Endothelial cell of umbilical vein (primary cell): ENCODE measurements at regions not wholly inside any gene's neighbourhood (a gene's known extent, or its start where the extent isn't known, plus 50 kb on each side); places are given as distances from the start of the nearest gene placed in this dataset.

Source experiments
- BruUV-seq: library from RNA; stranded (reverse); fragments of 400-500 nt; replicated peaks from 2 replicates; lab custom pipeline; 2021; lab: Mats Ljungman, UMichigan
- CTCF ChIA-PET: fragments of 300-600, 350-600 bp; sonication (Branson Sonifier 250); formaldehyde crosslinking; loops from one replicate; lab custom pipeline; 2021; ENCODE audit warnings: antibody characterized with exemption, inconsistent platforms; lab: Charles Lee
- POLR2A ChIA-PET: fragments of 300-600, 350-600 bp; sonication (Branson Sonifier 250); formaldehyde crosslinking; loops from one replicate; lab custom pipeline; 2021; ENCODE audit warnings: antibody characterized with exemption, inconsistent platforms; lab: Charles Lee
- DNase-seq: peaks from one replicate; pipeline ENCODE4 v3.0.0-alpha.2; 2011; ENCODE audit warnings: low read depth, low spot score
- FAIRE-seq: peaks from 2 replicates; lab custom pipeline; 2011; peaks lifted over from hg19 to GRCh38; lab: Jason Lieb, UNC
- H2AFZ ChIP-seq: 2 replicates; pipeline ENCODE4 v1.6.0; 2012; ENCODE audit warnings: low read depth, low read length, control low read depth, inconsistent platforms
- H3K27ac ChIP-seq: 2 replicates; pipeline ENCODE4 v1.5.1; 2011; ENCODE audit warnings: low read depth, mild to moderate bottlenecking, control low read depth, low read length, moderate library complexity; ENCODE audit not compliant: insufficient read depth
- H3K27me3 ChIP-seq, 2 experiments: 2 replicates each; pipeline versions ENCODE4 v1.6.0 to v1.6.1; 2011; ENCODE audit warnings: low read length in 2 of 2, mixed read lengths in 1 of 2; ENCODE audit not compliant: control insufficient read depth in 2 of 2, insufficient read depth in 2 of 2
- H3K36me3 ChIP-seq, 2 experiments: 2 replicates in 1 of 2; 3 replicates in 1 of 2; pipeline ENCODE4 v1.5.1; 2011; ENCODE audit warnings: low read length in 2 of 2, mild to moderate bottlenecking in 1 of 2, moderate library complexity in 1 of 2; ENCODE audit not compliant: control insufficient read depth in 2 of 2, insufficient read depth in 2 of 2; ENCODE audit errors: extremely low read depth in 1 of 2
- H3K4me1 ChIP-seq: 3 replicates; pipeline ENCODE4 v1.5.1; 2011; ENCODE audit warnings: mild to moderate bottlenecking, low read length; ENCODE audit not compliant: control insufficient read depth, insufficient read depth; ENCODE audit errors: extremely low read depth
- H3K4me2 ChIP-seq: 2 replicates; pipeline ENCODE4 v1.6.1; 2011; ENCODE audit warnings: low read length, control low read depth, mixed read lengths; ENCODE audit not compliant: insufficient read depth
- H3K4me3 ChIP-seq, 3 experiments: fragments of 200-600 bp in 1 of 3; sonication (generic), shearing (Covaris generic) in 1 of 3; replicated peaks in 1 of 3; 2 replicates each; pipeline ENCODE4 v1.5.1; 2011 to 2016; ENCODE audit warnings: control low read depth in 3 of 3, low read length in 3 of 3, mild to moderate bottlenecking in 2 of 3, inconsistent platforms in 1 of 3, low read depth in 1 of 3, moderate library complexity in 1 of 3; ENCODE audit not compliant: insufficient read depth in 1 of 3
- H3K79me2 ChIP-seq: 2 replicates; pipeline ENCODE4 v1.6.0; 2012; ENCODE audit warnings: low read length, inconsistent platforms; ENCODE audit not compliant: control insufficient read depth, insufficient read depth
- H3K9ac ChIP-seq: replicated peaks from 2 replicates; pipeline ENCODE3; 2011; ENCODE audit warnings: low read length, control low read depth; ENCODE audit not compliant: insufficient read depth; ENCODE audit errors: extremely low read depth
- H3K9me1 ChIP-seq: replicated peaks from 3 replicates; pipeline ENCODE4 v1.6.0; 2011; ENCODE audit warnings: mild to moderate bottlenecking, low read length; ENCODE audit not compliant: control insufficient read depth, insufficient read depth; ENCODE audit errors: extremely low read depth
- H3K9me3 ChIP-seq: replicated peaks from 2 replicates; pipeline ENCODE4 v1.5.1; 2012; ENCODE audit warnings: low read length, inconsistent platforms; ENCODE audit not compliant: control insufficient read depth, insufficient read depth
- H4K20me1 ChIP-seq: replicated peaks from 2 replicates; pipeline ENCODE3; 2011; ENCODE audit warnings: mild to moderate bottlenecking, low read length; ENCODE audit not compliant: control insufficient read depth, insufficient read depth; ENCODE audit errors: extremely low read depth
- CTCF ChIP-seq, 2 donors: IDR thresholded peaks; 1 replicate in 1 of 2; 2 replicates in 1 of 2; pipeline ENCODE4 v1.5.1; 2011; ENCODE audit warnings: low read length in 2 of 2, mild to moderate bottlenecking in 2 of 2, moderate library complexity in 2 of 2, control low read depth in 1 of 2, inconsistent platforms in 1 of 2, low read depth in 1 of 2; ENCODE audit not compliant: insufficient read depth in 1 of 2; ENCODE audit errors: extremely low read depth in 1 of 2
- EZH2 ChIP-seq: IDR thresholded peaks from 2 replicates; pipeline ENCODE4 v1.6.1; 2012; ENCODE audit warnings: borderline replicate concordance, low read depth, mild to moderate bottlenecking, moderate library complexity, low read length, inconsistent platforms; ENCODE audit not compliant: severe bottlenecking
- FOS ChIP-seq: IDR thresholded peaks from 2 replicates; pipeline ENCODE4 v1.6.1; 2011; ENCODE audit warnings: mild to moderate bottlenecking, low read length, moderate library complexity, borderline replicate concordance; ENCODE audit not compliant: insufficient read depth
- GATA2 ChIP-seq: IDR thresholded peaks from 2 replicates; pipeline ENCODE4 v1.7.0; 2011; ENCODE audit warnings: low read depth, mild to moderate bottlenecking, moderate library complexity, mixed read lengths, low read length; ENCODE audit not compliant: insufficient read length, insufficient read depth
- JUN ChIP-seq: IDR thresholded peaks from 2 replicates; pipeline ENCODE4 v1.6.1; 2011; ENCODE audit warnings: borderline replicate concordance, low read depth; ENCODE audit not compliant: insufficient read length, insufficient read depth
- MAX ChIP-seq: IDR thresholded peaks from 2 replicates; pipeline ENCODE4 v1.6.1; 2011; ENCODE audit not compliant: insufficient read depth, insufficient read length
- MYC ChIP-seq: IDR thresholded peaks from one replicate; pipeline ENCODE4 v1.6.1; 2011; ENCODE audit warnings: mild to moderate bottlenecking, low read depth, low read length
- POLR2A ChIP-seq: IDR thresholded peaks from 2 replicates; pipeline ENCODE4 v1.6.1; 2012; ENCODE audit warnings: low read depth, mild to moderate bottlenecking, control low read depth, low read length
- POLR2AphosphoS5 ChIP-seq: IDR thresholded peaks from 2 replicates; pipeline ENCODE4 v1.6.1; 2012; ENCODE audit warnings: low read depth, mild to moderate bottlenecking, control low read depth, low read length, moderate library complexity; ENCODE audit not compliant: insufficient read depth
- dilution Hi-C: fragments of 300-500 bp; cut with MboI; formaldehyde crosslinking; loops from one replicate; pipeline ENCODE4 v1.15.0; 2019; ENCODE audit warnings: low sequenced_read_pairs; ENCODE audit not compliant: extremely low pct_ligation_motif_present
- intact Hi-C: fragments of 100-400 bp; cut with micrococcal nuclease; formaldehyde crosslinking; loops from one replicate; pipeline ENCODE4 v1.10.0; 2022

GRCh38 chr5:82521431-82522051 lies 243.4 kb upstream of the RPS23 start:
- FAIRE-seq (no peak), DNase-seq (no peak)
- ChIA-PET CTCF (no interaction called here), POLR2A (no interaction called here)
- no peak overlapping the region for H3K4me2 ChIP-seq
- no peaks in the 10 kb centered on the region for H3K9me3 ChIP-seq
- H2AFZ ChIP-seq = no peak overlapping the region
- BruUV-seq = no TSS peak
- H3K27ac ChIP-seq = no peak overlapping the region
- TF ChIP-seq POLR2A = no peak
- no peak for TF ChIP-seq CTCF (IDR thresholded peaks at IDR 0.05; ENCODE audit: extremely low read depth in 1 of 2, insufficient read depth in 1 of 2, low read depth in 1 of 2, low read length in 2 of 2)
- no peak for TF ChIP-seq MYC
- TF ChIP-seq JUN = no peak
- TF ChIP-seq EZH2 = no peak
- TF ChIP-seq MAX = no peak
- no peak for TF ChIP-seq GATA2
- no peak for TF ChIP-seq FOS
- no peak for TF ChIP-seq POLR2AphosphoS5
- H3K9ac ChIP-seq = no peak overlapping the region
- no peaks in the 10 kb centered on the region for H3K79me2 ChIP-seq
- no peak overlapping the region for H3K4me3 ChIP-seq
- dilution Hi-C loops (no loop called here), intact Hi-C loops (no loop called here)
- no peaks in the 10 kb centered on the region for H3K27me3 ChIP-seq
- no peaks in the 10 kb centered on the region for H3K36me3 ChIP-seq
- H4K20me1 ChIP-seq = no peaks in the 10 kb centered on the region
- no peaks in the 10 kb centered on the region for H3K4me1 ChIP-seq
- H3K9me1 ChIP-seq = no peaks in the 10 kb centered on the region
